HFF-Myc (cell line): ENCODE measurements at regions not wholly inside any gene's neighbourhood (a gene's known extent, or its start where the extent isn't known, plus 50 kb on each side); places are given as distances from the start of the nearest gene placed in this dataset.

ENCODE experiments used
- DNase-seq: peaks from one replicate; pipeline ENCODE4 v3.0.0-alpha.2; 2011; ENCODE audit warnings: low read depth; ENCODE audit errors: extremely low read depth
- H3K4me3 ChIP-seq: replicated peaks from 2 replicates; pipeline ENCODE4 v1.5.1; 2011; ENCODE audit warnings: low read depth, mild to moderate bottlenecking, control low read depth, low read length
- CTCF ChIP-seq: IDR thresholded peaks from 2 replicates; pipeline ENCODE4 v1.5.1; 2012; ENCODE audit warnings: mild to moderate bottlenecking, low read depth, low read length, control low read depth; ENCODE audit errors: missing control alignments

GRCh38 chr1:191368891-191369654 lies 789.2 kb upstream of the RGS18 start:
- no peak overlapping the region for H3K4me3 ChIP-seq
- TF ChIP-seq CTCF = no peak
- no peak for DNase-seq

- H3K4me3 ChIP-seq = no peak overlapping the region
- TF ChIP-seq CTCF = no peak
- no peak for DNase-seq
Observed at GRCh38 chr1:191371626-191372025, 786.6 kb upstream of the RGS18 start.

- H3K4me3 ChIP-seq = no peak overlapping the region
- no peak for DNase-seq
- no peak for TF ChIP-seq CTCF
Observed at GRCh38 chr1:191388283-191388682, 770.0 kb upstream of the RGS18 start.

GRCh38 chr1:191396622-191397021 lies 761.6 kb upstream of the RGS18 start:
- no peak overlapping the region for H3K4me3 ChIP-seq
- TF ChIP-seq CTCF = no peak
- DNase-seq = no peak

GRCh38 chr1:191398551-191398950 lies 759.7 kb upstream of the RGS18 start:
- no peak overlapping the region for H3K4me3 ChIP-seq
- TF ChIP-seq CTCF = no peak
- DNase-seq = no peak

GRCh38 chr1:191405417-191405816 lies 752.8 kb upstream of the RGS18 start:
- no peak for DNase-seq
- no peak overlapping the region for H3K4me3 ChIP-seq
- no peak for TF ChIP-seq CTCF
